ENCODE measurements at regions not wholly inside any gene's neighbourhood (a gene's known extent, or its start where the extent isn't known, plus 50 kb on each side); places are given as distances from the start of the nearest gene placed in this dataset.
"Not testable (repeated sequence)": the region's sequence is repeated elsewhere in the genome, so short reads cannot be mapped to it uniquely, and the experiment has no call there.

DNA sequence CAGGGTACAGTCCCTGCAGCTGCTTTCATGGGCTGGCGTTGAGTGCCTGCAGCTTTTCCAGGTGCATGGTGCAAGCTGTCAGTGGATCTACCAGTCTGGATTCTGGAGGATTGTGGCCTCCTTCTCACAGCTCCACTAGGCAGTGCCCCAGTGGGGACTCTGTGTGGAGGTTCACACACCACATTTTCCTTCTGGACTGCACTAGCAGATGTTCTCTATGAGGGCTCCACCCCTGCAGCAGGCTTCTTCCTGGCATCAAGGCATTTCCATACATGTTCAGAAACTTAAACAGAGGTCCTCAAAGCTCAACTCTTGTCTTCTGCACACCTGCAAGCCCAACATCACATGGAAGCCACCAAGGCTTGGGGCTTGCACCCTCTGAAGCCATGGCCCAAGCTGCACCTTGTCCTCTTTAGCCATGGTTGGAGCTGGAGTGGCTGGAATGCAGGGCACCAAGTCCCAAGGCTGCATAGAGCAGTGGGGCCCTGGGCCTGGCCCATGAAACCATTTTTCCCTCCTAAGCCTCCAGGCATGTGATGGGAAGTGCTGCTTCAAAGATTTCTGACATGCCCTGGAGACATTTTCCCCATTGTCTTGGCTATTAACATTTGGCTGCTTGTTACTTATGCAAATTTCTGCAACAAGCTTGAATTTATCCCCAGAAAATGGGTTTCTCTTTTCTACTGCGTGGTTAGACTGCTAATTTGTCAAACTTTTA, 250.2 kb upstream of the COPS8 start:
- no peak for DNase-seq

GRCh38 chr2:236836028-236836427, 249.7 kb upstream of the COPS8 start:
- not testable (repeated sequence) for DNase-seq

GRCh38 chr2:236840215-236840614, 245.5 kb upstream of the COPS8 start:
- no peak for DNase-seq

DNA sequence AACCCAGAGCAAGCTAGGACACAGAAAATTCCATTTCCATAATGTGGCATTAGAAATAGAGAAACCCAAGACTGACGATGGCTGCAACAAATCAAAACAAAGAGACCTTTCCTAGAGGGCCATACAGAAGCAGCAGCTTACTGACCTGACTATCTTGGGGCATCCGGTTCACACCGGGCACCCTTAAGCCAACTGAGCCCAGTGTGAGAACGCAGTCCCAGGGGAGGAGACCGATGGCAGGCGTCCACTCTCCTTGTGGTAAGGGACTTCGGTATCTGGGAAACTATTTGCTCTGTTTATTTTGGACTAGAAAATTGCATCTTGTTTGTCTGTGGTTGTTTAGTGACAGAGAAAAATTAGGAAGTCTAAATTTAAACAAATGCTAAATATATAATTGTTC, 244.8 kb upstream of the COPS8 start:
- no peak for DNase-seq

DNA sequence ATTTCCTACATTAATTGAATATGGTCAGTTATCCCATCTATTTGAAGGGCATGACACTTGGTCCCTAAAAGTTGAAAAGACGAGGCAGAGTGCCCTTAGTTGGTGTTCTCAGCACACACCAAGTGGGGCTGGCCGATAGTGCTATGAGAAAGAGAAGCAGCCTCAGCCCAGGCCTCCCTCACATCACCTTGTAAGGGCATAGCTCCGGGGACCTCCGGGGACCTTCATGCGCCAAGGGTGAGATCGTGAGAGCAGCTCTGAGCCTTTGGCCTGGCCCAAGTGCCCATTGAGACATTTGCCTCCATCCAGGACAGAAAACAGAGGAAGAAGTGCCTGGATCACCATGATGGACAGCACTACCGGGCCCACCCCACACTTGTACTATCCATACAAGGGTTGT, 244.3 kb upstream of the COPS8 start:
- DNase-seq, result no peak

DNA sequence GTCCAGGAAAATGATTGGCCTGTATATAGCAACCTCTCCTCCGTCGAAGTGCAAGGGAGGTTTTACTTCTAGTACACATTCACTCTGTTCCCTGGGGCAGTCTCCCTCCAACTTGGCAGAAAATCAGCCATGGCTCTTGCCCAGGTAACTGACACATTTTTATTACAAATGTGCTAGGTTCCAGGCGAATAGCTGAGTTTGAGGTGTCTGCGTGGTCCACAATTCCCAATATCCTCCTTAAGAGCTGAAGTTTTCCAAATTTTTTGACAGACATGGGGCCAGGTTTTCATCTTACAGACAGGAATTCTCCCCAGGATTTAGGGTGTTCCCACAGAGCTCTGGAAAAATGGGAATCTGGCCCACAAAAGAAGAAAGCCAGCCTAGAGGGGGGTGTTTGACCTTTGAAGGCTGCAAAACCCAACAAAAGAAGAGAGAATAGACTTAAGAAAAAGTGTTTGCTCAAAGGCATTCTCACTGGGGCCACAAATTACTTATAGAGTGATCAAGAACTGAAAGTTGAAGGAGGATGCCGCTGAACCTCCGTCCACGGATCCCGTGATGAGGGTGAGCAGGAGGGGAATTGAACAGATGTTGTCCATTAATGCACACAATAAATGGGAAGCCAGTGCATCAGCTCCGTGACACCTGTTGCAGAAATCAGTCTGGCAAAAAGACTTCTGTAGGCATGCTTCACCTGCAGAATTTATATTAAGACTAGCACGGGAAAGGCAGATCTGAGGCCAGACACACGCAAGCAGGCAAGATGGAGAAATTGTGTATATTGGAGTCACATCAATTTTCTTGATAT, 242.3 kb upstream of the COPS8 start:
- DNase-seq, result no peak

DNA sequence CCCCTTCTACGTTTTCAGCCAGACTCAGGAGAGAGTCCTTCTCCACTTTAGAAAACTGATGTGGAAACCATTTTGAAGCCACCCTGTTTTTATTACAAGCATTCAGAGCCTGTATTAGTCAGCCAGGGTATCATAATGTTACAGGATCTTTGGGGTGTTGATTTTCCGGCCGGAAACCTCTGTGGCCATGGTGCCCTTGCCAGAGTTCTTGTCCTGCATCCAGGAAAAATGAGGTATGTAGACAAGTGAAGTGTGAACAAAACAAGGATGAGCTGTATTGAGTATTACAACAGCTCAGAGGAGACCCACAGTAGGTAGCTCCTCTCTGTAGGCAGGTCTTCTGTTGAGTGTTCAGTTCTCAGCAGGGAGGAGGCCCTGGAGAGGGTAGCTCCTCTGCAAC, 241.0 kb upstream of the COPS8 start:
- no peak for DNase-seq

DNA sequence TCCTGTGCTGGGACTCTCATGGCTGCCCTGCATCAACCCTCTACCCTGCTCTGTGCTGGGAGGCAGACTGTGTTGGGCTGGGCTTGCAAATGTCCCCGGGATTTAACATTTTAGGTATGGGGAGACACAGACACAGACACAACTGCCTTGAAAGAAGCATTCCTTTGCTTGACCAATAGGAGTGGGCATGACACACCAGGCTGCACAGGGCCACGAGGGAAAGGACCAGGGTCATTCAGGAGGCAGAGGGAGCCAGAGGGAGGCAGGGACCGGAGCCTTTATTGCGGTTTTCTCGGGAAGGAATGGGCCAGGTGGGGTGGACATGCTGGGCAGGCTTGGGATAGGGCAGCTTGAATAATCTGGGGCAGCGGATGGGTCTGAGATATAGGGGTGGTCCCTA, 238.7 kb upstream of the COPS8 start:
- DNase-seq, result no peak

DNA sequence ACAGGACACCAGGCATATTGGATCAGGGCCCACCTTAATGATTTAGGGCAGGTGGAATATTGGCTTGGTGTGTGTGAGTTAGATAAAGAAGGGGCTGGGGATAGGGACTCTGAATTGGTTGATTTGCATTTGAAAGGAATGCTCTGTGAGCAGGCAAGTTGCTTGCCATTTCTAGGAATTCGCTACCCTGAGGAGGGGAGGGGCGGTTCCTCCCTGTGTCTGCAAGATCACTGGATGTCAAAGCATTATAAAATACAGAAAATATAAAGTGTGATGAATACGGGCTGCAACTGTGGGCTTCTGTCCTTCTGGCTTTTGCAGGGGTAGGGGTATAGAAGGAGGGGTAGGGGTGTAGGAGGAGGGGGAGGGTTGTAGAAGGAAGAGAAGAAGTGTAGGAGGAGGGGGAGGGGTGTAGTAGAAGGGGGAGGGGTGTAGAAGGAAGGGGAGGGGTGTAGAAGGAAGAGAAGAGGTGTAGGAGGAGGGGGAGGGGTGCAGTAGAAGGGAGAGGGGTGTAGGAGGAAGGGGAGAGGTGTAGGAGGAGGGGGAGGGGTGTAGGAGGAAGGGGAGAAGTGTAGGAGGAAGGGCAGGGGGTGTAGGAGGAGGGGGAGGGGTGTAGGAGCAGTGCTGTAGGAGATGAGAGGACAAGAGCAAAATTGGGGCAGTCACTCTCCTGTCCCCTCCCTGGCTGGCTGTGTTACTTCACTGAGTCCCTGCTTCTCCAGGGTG, 238.0 kb upstream of the COPS8 start:
- DNase-seq, result no peak

DNA sequence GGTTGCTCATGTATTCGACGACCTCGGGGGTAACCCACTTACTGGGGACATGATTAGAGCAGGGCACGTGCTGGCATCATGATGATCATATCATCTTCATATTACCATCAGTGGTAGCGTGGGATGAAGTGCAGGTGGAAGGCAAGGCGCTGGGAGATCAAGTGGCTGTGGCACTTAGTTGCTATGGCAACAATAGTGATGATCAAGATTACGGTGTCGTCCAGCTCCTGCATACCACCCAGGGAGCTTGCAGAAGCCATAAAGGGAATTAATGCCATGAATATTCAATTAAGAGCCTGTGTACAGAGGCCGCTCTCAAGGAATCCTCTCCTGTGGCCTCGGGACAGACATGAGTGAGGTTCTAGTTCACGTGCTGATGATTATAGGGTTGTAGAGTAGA, 237.2 kb upstream of the COPS8 start:
- no peak for DNase-seq

- no peak for DNase-seq
Observed at GRCh38 chr2:236849508-236849907, 236.2 kb upstream of the COPS8 start.

DNA sequence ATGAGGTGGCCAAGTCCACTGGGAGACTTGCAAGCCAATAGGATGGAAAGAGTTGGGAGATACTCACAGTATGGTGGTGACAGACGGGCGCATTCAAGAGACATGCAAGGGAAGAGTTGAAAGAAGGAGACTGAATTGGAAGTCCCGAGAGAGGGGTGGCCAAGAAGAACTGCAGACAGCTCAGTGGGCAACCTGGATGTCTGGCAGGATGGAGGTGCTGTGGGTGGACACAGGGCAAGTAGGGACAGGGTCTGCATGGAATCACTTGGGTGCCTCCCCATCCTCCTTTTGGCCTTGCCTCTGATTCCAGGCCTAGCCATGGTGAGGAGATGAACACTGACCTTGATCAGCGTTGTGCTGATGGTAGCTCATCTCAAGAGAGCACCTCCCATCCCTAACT, 235.7 kb upstream of the COPS8 start:
- no peak for DNase-seq

DNA sequence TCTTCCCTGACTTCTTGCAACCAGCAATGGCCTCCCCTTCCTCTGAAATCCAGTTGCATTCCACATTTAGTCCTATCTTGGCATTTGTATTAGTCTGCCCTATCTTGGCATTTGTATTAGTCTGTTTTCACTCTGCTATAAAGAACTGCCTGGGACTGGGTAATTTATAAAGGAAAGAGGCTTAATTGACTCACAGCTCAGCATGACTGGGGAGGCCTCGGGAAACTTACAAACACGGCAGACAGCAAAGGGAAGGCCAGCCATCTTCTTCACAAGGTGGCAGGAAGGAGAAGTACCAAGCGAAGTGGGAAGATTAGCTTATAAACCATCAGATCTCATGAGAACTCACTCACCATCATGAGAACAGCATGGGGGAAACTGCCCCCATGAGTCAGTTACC, 234.5 kb upstream of the COPS8 start:
- DNase-seq, result no peak

DNA sequence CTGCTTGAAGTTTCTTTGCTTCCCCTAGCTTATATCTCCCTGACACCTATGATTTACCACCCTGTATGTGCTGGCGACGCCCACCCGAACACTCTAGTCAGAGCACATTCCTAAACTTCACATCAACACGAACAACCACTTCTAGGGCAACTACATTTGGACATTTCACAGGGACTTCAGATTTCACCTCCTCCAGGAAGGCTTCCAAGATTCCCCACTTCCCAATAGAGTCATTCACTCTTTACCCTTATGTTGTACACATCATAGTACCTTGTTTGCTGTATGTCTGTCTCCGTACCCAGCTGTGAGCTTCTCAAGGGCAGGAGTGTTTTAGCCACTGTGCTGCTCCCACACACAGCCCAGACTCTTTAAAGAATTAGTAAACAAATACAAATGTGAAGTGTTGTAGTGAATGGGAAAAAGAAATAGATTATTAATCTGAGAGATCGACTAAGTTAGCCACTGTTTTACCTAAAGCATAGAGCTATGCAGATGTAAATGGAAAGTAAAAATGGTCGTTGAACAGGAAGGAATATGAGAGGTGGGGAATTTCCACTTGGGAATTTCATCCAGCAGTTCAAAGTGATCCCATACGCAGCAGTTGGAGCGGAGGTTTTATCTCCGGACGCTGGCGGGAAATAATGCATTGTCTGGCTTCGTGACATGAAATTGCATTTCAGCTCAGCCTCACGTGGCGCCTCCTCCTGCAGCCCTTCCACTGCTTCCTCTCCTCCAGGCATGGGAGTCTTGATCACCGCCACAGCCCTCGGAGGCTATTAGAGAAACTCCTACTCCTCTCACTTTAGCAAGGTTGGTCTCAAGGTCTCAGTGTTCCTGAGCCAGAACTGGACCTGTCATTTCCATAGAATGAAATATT, 233.4 kb upstream of the COPS8 start:
- no peak for DNase-seq

DNA sequence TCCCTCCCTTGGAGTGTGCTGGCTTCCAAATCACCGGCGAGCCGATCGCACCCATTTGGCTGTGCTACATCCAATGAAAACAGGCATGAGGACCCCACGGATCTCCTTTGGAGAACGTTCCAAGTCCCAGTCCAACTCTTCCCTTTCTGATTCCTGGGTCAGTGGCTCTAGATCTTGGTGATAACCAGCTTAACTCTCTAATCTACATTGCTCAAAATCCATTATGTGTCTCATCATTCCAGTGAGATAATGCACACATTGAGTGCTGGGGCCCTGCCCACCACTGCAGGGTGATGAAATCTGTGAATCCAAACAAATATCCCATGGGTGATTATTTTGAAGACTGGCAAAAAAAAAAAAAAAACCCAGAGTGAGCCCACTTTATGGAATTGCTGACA, 232.7 kb upstream of the COPS8 start:
- no peak for DNase-seq

DNA sequence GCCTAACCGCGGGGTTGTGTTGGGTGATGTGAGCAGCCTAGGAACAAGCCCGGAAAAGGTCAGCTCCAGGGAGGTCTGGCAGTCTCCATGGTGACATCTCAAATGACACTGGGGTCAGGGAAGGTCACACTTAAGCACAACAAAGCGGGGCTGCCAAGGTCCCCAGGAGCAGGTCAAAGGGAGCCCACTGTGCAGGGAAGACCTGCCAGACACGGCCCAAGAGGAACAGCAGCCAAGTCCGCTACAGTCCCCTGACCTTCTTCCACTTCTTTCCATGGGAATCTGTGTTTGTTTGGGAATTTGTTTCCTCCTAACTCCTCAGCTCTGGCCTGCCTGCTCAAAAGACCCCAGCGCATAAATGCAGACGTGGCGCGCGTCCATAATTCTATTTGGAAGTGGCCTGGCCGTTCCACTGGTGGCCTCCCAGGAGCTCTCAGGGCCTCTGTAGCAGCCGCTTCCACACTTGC, 232.1 kb upstream of the COPS8 start:
- DNase-seq, result no peak

GRCh38 chr2:236855176-236855865, 230.4 kb upstream of the COPS8 start:
- no peak for DNase-seq

DNA sequence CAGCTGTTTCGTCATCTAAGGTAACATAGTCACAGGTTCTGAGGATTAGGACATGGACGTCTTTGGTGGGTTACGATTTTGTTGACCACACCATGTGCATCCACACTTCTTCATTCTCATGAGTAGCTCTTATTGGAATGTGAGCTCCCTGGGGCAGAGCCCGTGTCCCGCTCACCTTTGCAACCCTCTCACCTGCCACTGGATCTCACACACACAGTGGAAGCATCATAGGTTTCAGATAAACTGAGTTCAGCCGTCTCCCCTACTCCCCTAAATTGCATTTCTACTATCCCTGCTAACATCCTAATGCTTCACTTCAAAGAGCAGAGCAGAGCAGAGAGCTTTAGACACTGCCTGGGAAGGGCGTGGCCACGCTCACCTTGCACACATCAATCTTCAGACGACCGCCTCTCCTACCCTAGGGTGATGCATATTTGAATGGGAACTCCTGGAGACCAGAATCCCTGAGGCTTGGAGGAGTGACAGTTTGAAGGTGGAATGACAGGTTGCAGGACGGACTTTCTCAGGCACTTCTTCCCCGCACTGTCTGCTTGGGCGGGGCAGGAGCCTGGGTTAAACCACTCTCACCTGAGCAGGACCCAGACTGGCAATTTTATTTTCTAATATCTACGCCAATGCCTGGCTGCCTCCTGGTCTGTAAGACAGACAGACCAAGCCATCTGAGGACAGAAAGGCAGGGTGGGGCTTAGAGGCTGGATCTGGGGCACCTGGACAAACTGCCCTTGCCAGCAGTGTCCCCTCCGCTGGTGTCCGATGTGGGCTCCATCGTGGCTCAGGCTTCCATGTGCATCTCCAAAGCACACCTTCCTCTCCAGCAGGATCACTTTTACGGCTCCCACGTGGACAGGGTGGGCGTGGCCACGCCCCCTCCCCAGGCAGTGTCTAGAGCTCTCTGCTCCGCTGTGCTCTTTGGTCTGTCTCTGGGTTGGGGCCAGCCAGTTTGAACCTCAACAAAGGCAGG, 229.5 kb upstream of the COPS8 start:
- DNase-seq, result no peak

GRCh38 chr2:236856848-236857235, 228.8 kb upstream of the COPS8 start:
- DNase-seq, result no peak

DNA sequence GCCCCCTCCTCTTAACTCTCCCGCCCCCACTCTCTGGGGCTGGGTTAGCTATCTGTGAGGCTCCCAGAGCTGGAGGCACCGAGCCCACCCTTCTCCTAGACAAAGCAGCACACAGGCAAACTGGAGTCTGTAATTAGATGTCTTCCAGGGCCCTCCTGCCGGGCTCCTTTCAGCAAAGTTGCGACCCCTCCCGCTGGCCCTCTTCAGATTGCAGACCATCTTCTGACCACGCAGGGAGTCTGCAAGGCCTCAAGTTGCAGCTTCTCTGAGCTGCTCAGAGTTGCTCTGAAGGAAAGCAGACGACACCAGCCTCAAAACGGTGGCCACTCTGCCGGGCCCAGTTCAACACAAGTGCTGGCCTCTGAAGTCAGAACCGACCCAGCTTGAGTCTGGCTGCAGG, 228.4 kb upstream of the COPS8 start:
- no peak for DNase-seq

DNA sequence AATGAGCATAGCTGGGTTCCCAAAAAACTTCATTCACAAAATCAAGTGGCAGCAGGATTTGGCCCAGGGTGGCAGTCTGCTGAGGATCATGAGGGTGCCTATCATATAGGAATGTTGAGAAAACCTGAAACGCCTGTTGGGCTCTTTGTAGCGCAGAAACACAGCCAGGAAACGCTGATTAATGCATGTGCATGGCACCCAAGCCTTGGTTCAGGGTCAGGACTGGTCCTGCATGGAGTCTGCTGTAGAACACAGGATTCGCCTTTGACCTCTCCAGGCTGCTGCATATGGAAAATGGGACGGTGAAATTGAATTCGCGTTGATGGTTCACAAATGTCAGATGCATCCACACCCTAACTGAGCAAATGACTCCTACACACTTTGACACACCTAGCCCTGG, 227.9 kb upstream of the COPS8 start:
- DNase-seq, result no peak
